ENCODE measurements at regions not wholly inside any gene's neighbourhood (a gene's known extent, or its start where the extent isn't known, plus 50 kb on each side); places are given as distances from the start of the nearest gene placed in this dataset.

DNA sequence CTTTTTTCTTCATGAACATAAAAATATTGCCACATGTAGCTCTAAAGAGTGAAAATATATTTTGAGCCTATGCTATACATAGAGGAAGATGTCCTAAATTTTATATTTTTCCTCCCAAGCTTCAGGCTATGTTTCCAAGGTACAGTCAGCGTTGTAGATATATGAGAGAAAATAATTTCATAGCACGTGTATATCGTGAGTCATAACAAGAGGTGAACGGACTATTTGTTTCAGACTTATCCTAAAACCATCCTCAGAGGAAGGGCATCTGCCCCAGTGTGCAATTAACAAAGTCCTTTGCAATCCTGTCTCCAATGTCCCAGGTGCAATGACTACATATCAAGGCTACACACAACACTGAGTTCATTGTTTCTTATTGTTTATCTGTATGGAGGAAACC lies 177.3 kb upstream of the ARRDC4 start:
- H3K27ac Mint-ChIP-seq (ENCODE audit: unreplicated experiment), result no peak overlapping the region
- no peaks in the 10 kb centered on the region for H3K36me3 Mint-ChIP-seq (ENCODE audit: unreplicated experiment)
- no peaks in the 10 kb centered on the region for H3K4me1 Mint-ChIP-seq (ENCODE audit: low read depth, unreplicated experiment)
- DNase-seq, result no peak
- H3K27me3 Mint-ChIP-seq (ENCODE audit: unreplicated experiment), result no peaks in the 10 kb centered on the region
- H3K4me3 Mint-ChIP-seq (ENCODE audit: unreplicated experiment), result no peak overlapping the region
- no peak for TF ChIP-seq CTCF (IDR thresholded peaks at IDR 0.05; ENCODE audit: partially characterized antibody, unreplicated experiment)
- no peaks in the 10 kb centered on the region for H3K9me3 Mint-ChIP-seq (ENCODE audit: unreplicated experiment)

- DNase-seq, result no peak
- Mint-ChIP-seq H3K27ac (ENCODE audit: unreplicated experiment) (no peak overlapping the region), H3K9me3 (ENCODE audit: unreplicated experiment) (peaks cover 2% of the 10 kb centered on the region), H3K27me3 (ENCODE audit: unreplicated experiment) (no peaks in the 10 kb centered on the region), H3K36me3 (ENCODE audit: unreplicated experiment) (no peaks in the 10 kb centered on the region), H3K4me1 (ENCODE audit: low read depth, unreplicated experiment) (no peaks in the 10 kb centered on the region), H3K4me3 (ENCODE audit: unreplicated experiment) (no peak overlapping the region)
- TF ChIP-seq CTCF (IDR thresholded peaks at IDR 0.05; ENCODE audit: partially characterized antibody, unreplicated experiment), result no peak
Observed at GRCh38 chr15:97786741-97787140, 173.8 kb upstream of the ARRDC4 start.

DNA sequence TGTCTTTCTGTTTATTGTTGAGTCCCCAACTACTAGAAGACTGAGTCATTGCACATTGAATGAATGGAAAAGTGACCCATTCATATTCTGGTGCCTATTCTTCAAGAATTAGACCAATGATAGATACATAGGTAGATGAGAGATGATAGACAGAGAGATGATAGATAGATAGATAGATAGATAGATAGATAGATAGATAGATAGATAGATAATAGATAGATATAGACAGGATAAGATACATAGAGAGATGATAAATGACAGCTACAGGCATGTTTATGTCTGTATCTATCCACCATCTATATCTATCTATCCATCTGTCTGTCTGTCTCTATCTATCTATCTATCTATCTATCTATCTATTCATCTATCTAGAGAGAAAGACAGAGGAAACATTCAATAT lies 170.3 kb upstream of the ARRDC4 start:
- H3K9me3 Mint-ChIP-seq (ENCODE audit: unreplicated experiment), result peaks cover 2% of the 10 kb centered on the region
- H3K27me3 Mint-ChIP-seq (ENCODE audit: unreplicated experiment), result no peaks in the 10 kb centered on the region
- no peaks in the 10 kb centered on the region for H3K4me1 Mint-ChIP-seq (ENCODE audit: low read depth, unreplicated experiment)
- H3K27ac Mint-ChIP-seq (ENCODE audit: unreplicated experiment), result no peak overlapping the region
- no peaks in the 10 kb centered on the region for H3K36me3 Mint-ChIP-seq (ENCODE audit: unreplicated experiment)
- no peak for DNase-seq
- no peak for TF ChIP-seq CTCF (IDR thresholded peaks at IDR 0.05; ENCODE audit: partially characterized antibody, unreplicated experiment)
- H3K4me3 Mint-ChIP-seq (ENCODE audit: unreplicated experiment), result no peak overlapping the region

DNA sequence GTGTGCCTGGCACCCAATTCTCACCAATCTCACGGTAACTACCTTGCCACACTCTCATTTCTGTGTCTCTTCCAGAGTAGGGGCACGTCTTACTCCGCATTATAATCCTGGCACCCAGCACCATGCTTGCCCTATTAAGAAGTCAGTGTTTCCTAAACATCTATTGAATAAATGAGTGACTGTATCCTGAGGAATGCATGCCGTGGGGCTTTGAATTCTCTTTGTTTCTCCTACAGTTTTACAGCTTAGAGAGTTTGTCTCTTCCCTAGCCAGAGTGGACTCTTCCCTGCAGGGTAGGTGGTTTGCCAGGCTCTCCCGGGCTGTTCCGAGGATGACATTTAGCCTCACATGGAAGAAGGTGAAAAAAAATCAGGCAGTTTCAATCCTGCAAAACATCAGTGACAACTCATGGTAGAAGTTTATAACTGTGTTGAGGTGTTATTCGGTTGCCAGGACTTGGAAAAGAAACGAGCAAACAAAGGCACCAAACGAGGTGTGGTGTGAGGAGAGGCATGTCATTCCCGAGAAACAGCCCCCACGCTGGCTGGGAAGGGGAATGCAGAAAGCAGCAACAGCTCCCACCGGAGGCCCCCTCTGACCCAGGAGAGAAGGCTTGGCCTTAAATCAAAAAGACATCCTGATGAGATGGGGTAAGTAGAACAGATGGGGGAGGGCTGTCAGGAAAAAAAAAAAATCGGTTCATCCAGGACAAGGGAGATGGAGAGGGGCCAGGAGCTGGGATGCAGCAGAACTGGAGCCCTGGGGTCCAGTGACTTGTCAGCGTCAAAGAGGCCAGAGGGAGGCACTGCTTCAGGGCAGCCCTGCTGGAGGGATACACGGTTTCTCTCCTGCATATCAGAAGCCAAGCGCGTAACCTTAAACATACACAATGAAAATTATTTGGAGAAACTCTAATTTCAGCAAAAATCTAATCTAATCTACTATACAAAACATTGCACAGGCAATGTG lies 168.4 kb upstream of the ARRDC4 start:
- no peaks in the 10 kb centered on the region for H3K4me1 Mint-ChIP-seq (ENCODE audit: low read depth, unreplicated experiment)
- no peak for DNase-seq
- no peak for TF ChIP-seq CTCF (IDR thresholded peaks at IDR 0.05; ENCODE audit: partially characterized antibody, unreplicated experiment)
- no peak overlapping the region for H3K4me3 Mint-ChIP-seq (ENCODE audit: unreplicated experiment)
- no peaks in the 10 kb centered on the region for H3K27me3 Mint-ChIP-seq (ENCODE audit: unreplicated experiment)
- H3K9me3 Mint-ChIP-seq (ENCODE audit: unreplicated experiment), result peaks cover 2% of the 10 kb centered on the region
- no peaks in the 10 kb centered on the region for H3K36me3 Mint-ChIP-seq (ENCODE audit: unreplicated experiment)
- no peak overlapping the region for H3K27ac Mint-ChIP-seq (ENCODE audit: unreplicated experiment)

DNA sequence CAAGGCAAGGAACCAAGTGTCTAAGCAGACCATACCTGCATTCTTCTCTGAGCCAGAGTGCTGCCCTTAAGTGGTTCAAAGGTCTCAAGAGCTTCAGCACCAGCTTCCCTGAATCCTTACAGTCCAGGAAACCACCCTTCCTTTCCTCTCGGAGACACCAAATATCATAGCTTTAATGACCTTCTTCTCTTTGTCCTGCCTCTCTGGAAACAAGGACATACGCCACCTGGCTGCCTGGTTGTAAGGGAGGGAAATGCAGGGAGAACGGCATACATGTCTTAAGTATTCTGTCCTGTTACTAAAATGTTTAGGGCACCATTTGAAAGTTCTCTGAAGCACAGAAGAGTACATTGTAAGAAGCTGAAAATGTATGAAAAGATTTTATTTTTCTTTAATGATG lies 155.6 kb upstream of the ARRDC4 start:
- no peak for TF ChIP-seq CTCF (IDR thresholded peaks at IDR 0.05; ENCODE audit: partially characterized antibody, unreplicated experiment)
- Mint-ChIP-seq H3K9me3 (ENCODE audit: unreplicated experiment) (no peaks in the 10 kb centered on the region), H3K27ac (ENCODE audit: unreplicated experiment) (no peak overlapping the region), H3K27me3 (ENCODE audit: unreplicated experiment) (no peaks in the 10 kb centered on the region), H3K36me3 (ENCODE audit: unreplicated experiment) (no peaks in the 10 kb centered on the region), H3K4me1 (ENCODE audit: low read depth, unreplicated experiment) (peaks cover 5% of the 10 kb centered on the region), H3K4me3 (ENCODE audit: unreplicated experiment) (no peak overlapping the region)
- no peak for DNase-seq

Data from glutamatergic neuron (in vitro differentiated cells).